HG03457 (cell line): ENCODE measurements at regions not wholly inside any gene's neighbourhood (a gene's known extent, or its start where the extent isn't known, plus 50 kb on each side); places are given as distances from the start of the nearest gene placed in this dataset.
"Not testable (repeated sequence)": the region's sequence is repeated elsewhere in the genome, so short reads cannot be mapped to it uniquely, and the experiment has no call there.

Experiments used
- ATAC-seq: cut with Tn5 transposase; IDR thresholded peaks from one replicate; pipeline ENCODE4 v1.9.1; 2021; ENCODE audit warnings: moderate number of reproducible peaks; ENCODE audit not compliant: unreplicated experiment

DNA sequence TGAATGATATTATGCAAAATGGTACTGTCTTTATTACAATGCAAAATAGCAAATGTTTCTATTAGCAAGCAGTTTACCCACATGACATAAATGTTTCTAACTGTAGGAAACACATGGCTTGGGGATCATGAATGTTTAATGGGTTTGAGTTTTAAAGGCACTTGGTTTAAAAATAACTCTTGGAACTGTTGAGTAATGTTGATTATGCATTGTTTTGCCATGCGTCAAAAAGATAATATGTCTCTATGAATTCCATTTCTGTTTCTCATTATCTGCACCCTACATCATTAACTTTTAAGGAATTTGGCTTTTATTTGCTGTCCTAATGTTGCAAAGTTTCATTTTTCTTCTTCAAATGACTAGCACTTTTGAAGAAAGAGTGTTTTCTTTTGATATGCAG lies 1355.5 kb downstream of the SUCLG1 start:
- ATAC-seq, result no peak

DNA sequence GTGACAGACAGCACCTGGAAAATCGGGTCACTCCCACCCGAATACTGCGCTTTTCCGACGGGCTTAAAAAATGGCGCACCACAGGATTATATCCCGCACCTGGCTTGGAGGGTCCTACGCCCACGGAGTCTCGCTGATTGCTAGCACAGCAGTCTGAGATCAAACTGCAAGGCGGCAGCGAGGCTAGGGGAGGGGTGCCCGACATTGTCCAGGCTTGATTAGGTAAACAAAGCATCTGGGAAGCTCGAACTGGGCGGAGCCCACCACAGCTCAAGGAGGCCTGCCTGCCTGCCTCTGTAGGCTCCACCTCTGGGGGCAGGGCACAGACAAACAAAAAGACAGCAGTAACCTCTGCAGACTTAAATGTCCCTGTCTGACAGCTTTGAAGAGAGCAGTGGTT lies 1370.0 kb downstream of the SUCLG1 start:
- not testable (repeated sequence) for ATAC-seq

DNA sequence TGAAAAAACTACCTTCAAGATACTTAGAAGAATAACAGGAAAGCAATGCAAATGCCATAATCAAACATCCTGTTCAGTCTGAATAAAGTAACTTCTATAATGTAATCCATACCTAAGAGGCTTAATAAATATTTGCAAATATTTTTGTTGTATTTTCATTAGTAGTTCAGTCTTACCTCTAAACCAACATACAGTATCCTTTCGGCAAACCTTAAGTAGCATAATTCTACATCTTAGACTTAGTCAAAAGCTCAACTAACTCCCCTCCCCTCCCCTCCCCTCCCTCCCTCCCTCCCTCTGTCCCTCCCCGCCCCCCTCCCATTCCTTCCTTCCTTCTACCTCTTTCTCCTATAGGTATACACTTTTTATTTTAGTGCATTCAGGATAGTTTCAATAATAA lies 1373.2 kb downstream of the SUCLG1 start:
- no peak for ATAC-seq

DNA sequence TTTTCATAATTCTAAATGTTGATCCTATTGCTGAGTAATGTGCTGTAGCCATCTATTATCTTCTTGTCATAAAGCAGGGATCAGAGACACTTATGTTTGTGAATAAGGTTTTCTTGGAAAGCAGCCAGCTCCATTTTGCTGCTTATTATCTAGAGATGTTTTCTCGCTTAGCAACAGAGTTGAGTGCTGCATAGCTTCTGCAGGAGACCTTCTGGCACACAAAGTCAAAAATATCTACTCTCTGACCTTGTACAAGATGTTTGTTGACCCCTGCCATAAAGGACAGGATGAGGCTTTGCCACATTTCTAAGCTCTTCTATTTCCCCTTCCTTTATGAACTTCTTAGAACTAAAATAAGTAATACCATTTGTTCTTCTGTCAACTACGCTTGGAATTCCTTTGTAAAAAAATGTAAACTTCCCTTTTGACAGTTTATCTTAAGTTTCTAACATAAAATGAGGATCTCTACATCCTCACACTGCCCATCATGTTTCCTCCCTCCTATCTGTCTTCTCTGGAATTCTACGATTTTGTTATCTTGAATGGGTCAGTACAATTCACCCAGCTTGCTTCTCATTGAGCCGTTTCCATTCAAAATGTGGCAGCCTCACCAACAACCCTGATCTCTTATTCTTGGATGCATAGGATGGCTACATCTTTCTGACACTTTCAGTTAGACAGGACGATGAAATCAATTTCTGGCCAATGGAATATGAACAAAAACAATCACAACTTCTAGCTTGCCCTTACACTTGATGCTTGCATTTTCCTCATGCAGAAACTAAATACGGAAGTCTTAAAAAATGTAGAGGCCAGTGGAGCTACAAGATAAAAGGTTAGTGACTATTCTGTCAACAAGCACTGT lies 1377.0 kb downstream of the SUCLG1 start:
- no peak for ATAC-seq

DNA sequence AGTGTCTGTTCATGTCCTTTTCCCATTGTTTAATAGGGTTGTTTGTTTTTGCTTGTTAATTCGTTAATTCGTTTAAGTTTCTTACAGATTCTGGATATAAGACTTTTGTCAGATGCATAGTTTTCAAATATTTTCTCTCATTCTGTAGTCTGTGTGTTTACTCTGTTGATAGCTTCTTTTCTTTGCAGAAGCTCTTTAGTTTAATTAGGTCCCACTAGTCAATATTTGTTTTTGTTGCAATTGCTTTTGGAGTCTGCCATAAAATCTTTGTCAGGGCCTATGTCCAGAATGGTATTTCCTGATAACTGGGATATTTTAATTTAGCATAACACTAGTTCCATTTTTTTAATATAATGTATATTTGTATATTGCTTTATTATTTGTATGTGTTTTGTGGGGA lies 1380.1 kb downstream of the SUCLG1 start:
- ATAC-seq, result no peak

DNA sequence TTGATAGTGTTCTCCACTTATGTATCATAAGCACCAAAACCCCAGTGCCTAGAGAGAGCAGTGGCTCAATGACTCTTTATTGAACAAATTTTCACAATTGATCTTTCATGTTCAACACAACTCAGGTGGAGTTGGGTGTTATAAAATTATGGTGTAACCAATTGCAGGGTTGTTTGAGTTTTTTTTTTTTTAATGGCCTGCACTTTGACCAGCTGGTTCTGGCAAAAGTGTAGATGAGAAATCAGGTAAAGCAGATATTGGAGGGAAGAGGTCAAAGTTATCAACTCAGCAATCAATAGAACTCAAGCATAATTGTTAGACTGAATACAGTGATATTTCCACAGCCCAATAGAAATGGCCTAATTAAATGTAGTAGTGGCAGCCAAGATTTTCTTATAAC lies 1386.3 kb downstream of the SUCLG1 start:
- no peak for ATAC-seq

DNA sequence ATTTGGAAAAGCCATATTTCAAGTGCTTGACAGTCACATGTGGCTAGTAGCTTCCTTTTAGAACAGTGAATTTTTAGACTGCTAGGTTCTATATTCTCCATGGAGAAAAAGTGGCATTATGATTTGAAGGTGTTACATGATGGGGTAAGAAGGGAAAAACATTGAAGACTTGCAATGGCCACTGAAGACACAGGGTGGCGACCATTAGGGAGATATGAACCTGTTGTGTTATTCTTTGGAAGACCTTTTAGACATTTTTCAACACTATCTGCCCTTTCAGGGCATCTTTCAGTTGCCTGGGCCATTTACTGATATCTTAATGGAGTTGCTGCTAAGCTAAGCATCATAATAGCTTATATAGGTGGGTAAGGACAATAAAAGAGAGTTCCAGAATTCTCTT lies 1387.2 kb downstream of the SUCLG1 start:
- ATAC-seq, result no peak

DNA sequence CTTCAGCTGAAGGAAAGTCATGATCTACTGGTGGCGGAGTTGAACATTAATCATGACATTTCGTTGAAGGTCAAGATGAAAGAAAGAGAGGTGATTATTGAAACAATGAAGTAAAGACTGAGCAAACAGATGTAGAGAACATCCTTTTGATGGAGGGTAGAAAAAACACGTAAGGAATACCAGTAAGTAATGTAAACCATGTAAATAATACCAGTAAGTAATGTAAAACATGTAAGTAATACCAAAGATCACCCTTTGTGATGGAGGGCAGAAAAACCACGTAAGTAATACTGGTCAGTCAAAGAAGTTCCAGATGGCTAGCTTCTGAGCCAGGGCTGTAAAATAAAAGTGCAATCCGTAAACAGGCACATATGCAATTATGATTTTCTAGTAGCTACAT lies 1387.7 kb downstream of the SUCLG1 start:
- no peak for ATAC-seq

DNA sequence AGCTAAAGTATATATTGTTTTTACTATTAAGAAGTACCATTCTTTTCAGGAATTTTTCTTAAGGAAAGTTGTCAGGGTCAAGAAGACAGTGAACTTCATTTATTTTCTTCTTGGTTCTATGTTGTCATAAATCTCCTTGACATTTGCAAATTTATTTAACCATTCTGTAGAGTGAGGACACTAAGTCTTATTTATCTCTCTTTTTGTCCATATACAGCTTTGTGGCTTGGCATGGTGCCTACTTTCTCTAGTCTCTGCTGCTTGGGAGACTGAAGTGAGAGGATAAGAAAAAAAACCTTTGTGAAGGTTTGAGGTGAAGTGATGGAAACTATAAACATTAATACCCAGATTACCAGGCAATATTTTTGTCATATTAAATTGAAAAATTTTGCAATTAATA lies 1389.4 kb downstream of the SUCLG1 start:
- no peak for ATAC-seq

DNA sequence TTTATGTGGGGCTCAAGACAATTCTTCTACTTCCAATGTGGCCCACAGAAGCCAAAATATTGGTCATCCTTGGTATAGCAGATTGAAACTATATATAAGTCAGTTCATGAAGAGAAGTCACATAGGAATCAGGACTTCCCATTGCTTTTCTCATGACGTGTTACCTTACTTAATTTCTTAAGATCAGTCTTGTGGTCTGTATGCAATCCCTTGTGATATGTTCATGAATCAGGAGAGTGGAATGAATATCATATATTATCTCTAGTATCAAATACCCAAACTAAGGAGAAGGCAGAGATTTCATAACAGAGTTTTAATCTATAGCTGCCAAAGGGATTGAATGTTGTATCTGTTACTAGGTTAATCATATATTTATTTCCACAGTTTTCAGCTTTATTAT lies 1390.4 kb downstream of the SUCLG1 start:
- ATAC-seq, result no peak

DNA sequence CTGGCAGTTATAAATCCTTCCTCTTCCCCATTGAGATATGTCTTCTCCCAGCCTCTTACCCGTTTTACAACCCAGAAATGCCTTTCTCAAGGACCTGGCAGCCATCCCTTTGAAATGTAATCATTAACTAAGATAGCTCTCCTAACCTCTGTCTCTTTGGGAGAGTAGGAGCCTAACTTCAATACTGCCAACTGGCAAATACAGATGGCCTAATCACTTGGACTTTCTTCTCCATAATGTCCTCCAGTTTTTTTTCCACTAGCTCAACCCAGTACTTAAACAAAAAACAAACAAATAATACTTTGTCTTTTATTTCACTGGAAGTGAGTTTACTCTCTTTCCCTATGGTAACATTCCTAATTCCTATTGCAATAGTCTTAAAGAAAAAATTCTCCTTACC lies 1391.1 kb downstream of the SUCLG1 start:
- ATAC-seq, result no peak

DNA sequence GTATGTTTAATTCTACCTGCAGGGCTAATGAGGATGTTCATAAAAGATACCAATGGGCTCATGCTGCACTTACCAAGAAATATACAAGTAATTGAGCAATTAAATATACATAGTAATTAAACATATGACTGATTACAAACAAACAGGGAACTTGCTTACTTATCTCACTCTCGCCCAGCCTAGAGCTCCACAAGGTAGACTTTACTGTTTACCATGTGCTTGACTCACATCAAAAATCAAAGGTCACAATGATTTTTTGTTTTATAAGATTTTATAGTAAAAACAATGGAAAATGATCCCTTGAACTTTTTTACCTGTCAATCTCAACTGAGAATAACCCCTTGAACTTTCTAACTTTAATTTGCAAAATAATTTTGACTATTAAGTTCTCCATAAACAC lies 1395.1 kb downstream of the SUCLG1 start:
- ATAC-seq, result no peak

DNA sequence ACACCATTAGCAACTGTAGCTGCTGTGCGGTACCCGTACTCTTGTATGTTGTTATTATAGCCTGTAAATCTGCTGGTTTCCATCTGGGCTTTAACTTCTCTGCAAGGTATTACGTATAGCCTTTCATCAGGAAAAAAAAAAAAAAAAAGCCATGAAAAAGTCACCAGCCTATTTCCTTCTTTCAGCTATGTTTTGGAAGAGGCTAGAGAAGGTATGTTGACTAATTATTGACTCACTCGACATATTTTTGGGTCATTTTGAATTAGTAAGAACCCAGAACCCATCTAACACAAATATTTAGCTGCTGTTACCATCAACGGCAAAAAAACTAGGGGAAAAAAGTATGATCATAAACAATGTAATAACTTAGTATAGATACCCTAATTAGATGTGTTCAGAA lies 1395.6 kb downstream of the SUCLG1 start:
- no peak for ATAC-seq

DNA sequence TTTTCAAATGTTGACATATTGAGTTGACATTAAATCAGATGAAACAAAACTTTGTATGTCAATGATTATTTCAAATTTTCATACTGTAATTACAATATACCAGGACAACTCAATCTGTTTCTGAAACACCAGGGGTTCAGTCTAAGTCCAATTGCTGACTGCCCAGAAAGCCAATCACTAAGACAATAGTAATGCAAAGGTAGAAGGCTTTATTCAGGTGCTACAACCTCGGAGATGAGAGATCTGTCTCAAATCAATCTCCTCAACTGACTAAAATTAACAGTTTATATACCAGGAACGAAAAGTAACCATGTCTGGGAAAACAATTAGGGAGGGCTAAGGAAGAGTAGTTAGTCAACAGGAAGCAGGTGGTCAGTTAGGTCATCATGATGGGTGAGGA lies 1400.4 kb downstream of the SUCLG1 start:
- ATAC-seq, result no peak

DNA sequence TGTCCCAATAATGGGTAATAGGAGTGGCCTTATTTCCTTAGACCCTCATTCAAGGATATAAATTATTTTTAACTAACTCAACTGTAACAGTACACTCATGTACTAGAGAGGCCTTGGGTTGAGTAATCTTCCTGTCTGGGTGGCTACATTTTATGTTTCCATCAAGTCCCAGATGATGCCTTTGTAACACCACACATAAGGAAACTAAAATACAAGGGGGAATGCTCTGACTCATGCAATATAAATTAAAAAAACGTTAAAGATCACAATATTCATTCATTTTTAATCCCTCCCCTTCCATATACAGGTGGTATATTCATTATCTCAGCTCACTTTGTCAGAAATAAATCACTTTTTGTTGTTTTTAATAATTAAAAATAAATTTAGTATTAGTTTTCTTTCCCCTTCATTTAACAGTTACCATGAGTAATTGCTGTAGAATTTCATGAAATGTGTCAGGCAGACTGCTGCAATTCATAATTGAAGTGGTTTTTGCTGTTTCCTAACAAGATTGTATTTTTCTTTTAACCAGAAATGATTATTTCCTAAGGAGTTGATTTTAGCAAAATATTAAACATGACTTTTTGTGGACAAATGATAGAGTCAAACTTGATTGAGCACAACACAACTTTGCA lies 1403.6 kb downstream of the SUCLG1 start:
- ATAC-seq, result no peak

DNA sequence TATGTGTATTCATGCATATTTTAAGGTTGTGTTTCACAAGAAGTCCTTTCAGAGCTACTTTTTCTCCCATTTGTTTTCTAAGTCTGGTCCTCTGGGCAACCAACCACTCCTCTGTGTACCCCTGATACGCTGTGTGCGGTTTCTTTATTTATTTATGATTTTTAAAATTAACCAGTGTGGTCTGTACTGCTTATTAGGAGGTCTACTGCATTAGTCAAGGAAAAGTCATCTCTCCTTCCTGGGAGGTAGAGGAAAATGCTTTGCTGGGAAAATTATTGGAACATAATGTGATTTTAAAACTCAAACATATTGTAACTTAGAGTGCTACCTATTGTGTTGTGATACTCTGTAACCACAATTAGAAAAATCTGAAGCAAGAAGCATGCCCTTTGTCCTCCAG lies 1404.3 kb downstream of the SUCLG1 start:
- ATAC-seq, result no peak

DNA sequence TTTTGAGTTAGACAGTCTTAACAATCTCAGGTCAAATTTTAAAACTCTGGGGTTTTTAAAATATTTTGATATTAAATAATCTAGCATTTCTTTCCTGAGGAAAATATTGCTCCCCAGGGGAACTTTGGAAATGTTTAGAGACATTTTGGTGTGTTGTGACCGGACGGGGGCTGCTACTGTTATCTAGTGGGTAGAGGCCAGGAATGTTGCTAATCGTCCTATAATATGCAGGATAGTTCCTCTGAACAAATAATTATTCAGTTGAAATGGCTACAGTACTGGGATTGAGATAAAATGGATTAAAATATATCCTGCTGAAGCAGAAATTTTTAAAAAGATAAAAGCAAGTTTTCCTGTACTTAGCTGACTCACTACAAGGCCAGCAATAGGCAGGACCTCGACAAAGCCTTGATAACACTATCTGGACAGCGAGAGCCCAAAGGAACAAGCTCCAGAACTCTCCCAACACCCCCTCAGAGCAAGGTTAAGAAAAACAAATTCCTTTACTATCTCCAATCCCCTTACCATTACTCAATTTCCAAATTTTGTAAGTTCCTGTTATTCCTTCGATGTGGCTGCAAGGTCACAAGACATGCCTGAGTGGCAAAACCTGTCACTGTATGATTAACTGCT lies 1407.4 kb downstream of the SUCLG1 start:
- no peak for ATAC-seq

DNA sequence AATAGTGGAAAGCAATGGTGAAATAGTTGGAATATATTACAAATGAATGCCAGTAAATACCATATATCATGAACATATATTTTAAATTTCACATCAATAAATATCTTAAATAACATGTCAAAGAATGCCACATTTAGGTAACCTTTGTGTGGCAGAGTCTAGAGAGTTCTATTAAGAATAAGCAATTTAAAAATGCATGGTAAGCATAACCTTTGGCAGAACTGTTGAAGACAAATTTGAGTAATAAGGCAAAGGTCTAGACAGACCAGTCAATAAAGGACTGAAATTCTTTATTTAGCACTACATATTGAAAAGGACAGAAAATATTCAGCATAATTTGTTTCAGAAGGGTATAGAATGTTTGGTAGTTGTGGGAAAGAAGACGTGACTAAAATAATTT lies 1417.0 kb downstream of the SUCLG1 start:
- ATAC-seq, result no peak

DNA sequence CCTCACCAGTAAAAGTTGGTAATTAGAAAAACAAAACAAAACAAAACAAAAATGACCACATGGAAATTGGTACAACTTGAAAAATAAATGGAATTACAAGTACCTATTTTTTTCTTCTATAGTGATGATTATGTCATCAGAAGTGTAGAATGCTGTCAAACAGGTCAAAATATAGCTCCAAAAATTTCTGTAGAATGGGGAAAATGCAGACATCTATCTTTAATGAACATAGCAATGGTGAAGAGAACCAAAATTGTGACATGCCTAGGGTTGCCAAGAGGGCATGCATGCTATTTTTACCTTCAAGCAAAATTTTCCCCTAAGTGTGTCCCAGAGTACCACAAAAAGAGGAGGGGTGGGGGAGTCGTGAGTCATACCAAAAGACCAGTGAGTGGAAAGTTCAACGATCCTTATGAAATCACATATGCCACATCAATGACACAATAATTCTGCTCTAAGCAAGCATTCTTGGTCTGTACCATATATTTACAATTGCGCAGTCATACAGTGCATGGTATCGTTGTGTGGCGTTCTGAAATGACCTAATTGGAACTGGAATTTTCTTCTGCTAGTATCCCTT lies 1436.4 kb downstream of the SUCLG1 start:
- no peak for ATAC-seq

DNA sequence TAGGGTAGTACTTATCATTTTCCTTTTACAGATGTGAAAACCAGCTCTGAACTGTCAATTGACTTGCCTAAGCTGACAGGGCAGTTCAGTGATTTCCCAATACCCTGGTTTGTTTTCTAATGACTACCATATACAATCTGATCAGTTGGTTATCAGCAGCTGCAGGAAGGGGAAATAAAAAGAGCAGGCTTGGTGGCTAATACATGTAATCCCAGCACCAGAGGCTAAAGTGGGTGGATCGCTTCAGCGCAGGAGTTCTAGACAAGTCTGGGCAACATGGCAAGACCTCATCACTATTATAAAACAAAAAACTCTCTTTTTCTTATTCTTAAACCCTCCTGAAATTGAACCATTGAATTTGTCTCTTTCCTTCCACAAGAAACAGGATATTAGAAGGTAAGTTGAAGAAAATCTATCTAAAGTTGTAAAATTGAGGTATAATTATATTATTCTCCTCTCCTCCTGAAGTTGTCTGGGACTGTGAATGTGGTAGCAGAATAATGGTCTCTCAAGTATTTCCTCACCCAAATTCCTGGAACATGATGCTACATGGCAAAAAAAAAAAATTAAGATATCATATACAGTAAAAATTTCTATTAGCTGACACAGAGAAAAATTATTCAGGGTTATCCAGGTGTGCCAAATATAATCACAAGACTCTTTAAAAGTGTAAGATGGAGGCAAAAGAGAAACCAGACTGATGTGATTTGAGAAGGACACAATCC lies 1441.6 kb downstream of the SUCLG1 start:
- no peak for ATAC-seq
